T follicular helper cell (primary cell): ENCODE measurements at regions not wholly inside any gene's neighbourhood (a gene's known extent, or its start where the extent isn't known, plus 50 kb on each side); places are given as distances from the start of the nearest gene placed in this dataset.

Source experiments
- DNase-seq: peaks from one replicate; pipeline ENCODE4 v3.0.0-alpha.2; 2020; ENCODE audit warnings: low read depth

DNA sequence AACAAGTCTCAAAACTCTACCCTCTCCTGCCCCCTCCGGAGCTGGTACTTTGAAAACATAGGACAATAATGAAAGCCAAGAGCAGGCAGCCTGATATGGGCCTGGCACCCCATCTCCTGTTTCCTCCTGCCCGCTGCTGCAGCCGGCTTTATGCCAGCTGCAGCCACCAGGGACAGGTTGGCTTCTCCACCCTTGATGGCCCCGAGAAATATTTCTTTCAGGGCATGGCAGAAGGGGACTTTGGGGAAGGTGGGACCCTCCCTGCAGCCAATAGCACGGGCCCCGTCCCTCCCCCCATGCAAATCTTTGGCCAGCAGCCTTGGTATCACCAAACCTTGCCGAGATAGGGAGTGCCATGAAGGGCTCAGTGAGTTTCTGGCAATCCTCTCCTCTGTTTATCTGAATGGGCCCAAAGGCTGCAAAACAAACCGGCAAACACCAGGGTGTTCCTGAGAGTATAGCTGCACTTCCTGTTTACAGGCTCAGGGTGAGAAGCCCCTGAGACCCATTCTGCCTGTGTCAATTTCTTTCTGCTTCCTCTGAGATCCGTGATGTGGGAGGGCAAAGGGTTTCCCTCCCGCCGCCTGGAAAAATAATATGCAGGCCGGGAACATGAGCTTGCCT lies 73.4 kb upstream of the BOD1 start:
- DNase-seq: no peak

DNA sequence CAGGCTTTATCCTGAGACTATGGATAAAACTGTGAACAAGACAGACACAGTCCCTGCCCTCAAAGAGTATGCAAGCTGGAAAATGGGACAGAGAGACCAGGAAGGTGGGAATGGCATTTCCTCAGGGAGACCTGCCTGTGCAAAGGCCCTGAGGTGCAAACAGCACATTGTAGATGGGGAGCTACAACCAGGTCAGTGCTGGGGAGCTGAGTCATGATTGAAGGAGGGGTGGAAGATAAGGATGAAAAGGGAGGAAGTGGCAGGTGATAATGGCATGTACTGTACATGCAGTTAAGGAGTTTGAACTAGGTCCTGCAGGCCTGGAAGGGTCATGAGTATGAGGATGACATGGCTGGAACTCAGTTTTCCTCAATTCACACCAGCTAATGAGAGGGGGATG lies 75.5 kb upstream of the BOD1 start:
- no peak for DNase-seq

DNA sequence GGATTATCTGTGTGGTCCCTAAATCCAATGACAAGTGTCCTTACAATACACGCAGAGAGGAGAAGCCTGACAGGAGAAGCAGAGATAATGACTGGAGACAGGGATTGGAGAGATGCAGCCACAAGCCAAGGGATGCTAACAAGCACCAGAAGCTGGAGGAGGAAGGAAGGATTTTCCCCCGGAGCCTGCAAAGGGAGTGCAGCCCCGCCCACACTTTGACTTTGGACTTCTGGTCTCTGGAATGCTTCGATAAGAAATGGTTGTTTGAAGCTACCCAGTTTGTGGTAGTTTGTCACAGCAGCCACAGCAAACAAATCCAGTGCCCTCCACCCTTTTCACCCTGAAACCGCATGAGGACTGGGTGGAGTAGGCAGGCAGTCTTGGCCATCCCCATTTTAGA lies 77.2 kb upstream of the BOD1 start:
- no peak for DNase-seq

DNA sequence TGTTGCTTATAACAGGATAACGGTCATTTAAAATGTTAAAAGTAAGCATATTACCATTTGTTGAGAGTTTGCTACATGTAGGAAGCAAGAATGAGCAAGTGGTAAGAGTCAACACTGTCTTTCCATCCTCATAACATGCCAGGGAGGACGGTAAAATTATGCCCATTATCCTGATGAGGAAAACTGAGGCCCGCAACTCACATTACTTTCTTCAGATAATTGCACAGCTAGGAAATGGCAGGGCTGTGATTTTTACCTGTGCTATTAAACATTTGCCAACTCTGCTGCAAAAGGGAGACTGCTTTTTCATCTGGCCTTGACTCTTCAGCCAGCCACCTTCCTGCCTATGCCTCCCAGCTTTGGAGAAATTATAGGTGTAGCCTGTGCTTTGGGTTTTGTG lies 79.8 kb upstream of the BOD1 start:
- DNase-seq: no peak

DNA sequence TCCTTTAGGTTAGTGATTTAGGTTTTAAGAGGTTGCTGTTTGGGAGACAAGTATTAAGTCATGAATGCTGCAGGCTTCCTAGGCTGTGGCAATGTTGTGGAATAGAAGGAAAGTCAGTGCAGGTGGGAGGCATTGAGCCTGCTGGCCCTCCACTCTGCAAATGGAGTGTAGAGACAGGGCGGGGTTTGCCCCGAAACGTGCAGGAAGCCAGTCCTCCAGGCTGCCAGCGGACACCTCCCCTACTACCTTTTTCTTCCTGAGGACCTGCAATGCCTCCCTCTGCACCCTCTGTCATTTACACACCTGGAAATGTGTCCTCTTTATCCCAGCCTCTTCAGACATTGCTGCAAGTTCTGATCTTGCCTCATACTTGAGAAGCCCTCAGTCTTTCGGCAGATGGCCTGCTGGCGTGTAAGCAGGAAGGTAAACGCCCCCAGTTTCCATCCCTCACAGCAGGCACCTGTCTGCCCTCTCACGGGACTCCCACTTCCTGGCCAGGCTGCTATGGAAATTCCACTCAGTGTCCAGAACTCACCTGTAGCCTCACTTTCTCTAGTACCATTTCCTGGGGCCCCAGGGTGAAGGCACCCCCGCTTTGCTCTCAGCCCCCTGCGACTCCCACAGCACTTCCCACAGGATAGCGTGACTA lies 81.6 kb upstream of the BOD1 start:
- no peak for DNase-seq

DNA sequence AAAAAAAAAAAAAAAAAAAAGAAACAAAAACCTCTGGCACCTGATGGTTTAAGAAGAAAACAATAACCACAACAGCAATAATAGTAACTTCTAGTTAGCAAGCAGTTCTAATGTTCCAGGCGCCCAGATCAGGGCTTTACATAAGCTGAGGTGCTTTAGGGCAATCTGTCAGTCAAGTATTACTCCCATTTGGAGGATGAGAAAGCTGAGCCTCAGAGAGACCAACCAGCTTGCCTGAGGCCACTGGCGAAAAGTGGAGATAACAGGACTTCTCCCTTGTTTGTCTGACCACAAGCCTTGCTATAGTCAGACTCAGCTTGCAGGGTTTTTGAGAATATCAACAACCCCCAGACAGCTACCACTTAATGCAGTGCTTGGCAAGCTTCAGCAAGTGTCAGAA lies 83.5 kb upstream of the BOD1 start:
- no peak for DNase-seq

DNA sequence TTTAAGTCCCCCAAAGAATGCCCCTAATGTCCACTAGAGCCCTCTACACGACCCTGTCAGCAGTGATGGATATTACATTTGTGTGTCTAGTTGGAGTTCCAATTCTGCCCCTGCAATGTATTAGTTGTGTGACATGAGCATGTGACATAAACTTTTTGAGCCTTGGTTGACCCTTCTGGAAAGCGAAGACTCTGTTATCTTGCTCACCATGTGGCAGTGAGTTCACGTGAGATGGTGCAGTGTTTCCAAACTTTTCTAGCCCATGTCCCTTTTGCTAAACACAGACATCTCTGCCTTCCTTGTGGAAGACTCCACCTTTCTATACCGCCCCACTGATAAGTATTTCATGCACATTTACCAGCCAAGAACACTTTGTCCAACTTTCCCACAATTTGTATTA lies 87.0 kb upstream of the BOD1 start:
- no peak for DNase-seq

DNA sequence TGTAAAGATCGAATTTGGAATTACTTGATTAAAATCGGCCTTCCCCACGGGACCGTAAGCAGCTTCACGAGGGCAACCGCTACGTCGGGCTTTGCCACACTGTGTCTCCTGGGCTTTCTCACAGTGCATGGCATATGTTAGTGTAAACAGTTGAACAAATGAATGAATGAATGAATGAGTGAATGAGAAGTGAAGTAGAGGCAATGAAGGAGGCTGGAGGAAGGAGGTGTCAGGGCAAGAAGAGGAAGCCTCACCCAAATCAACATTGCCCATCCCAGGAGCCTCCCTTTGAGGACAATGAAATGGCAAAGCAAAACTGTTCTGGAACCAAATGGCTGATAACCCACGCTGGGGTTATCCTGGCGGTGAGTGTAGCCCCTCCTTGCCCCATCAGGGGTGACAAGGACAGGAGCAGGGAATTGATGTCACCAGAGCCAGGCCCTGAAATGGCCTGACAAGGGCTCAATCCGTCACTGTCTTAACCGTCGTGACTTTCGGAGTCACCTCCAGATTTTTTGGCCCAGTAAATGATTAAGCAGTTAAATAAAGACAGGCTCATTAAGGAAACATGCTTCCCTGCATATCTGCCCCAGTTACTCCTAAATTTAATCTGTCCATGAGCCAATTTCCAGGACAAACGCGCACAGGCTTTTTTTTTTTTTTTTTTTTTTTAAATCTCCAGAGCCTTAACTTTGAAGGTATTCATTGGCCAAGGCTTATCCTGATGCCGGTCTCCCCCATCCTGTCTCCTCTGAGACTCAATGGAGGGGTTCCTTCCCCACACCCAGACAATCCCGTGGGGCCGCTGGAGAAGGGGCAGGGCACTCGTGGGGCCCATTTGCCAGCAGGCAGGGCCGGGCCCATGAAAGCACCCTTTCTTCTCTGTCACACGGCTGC lies 88.4 kb upstream of the BOD1 start:
- DNase-seq: no peak

DNA sequence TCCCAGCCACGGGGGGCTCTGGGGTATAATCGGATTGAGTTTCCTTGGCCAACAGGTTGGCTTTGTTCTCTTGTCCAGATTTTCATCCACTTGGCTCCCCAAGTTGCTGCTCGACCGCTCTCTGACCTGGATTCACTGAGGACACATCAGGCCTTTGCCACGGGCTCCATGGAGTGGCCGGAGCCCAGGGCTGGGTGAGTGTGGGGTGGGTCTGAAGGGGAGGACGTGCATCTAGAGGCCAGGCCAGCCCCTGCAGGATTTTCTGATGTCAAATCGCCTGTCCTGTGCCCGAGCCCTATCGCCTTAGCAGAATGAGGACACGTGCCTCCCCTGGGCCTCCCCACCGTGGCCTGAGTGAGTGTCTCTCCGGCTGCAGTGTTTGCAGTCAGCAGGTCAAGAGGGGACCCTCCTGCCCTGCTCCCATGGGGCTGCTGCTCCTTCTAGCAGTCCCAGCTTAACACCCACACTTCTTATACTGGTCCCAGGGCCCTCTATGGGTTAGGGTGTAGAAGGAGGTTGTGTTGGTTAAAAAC lies 89.1 kb upstream of the BOD1 start:
- no peak for DNase-seq

DNA sequence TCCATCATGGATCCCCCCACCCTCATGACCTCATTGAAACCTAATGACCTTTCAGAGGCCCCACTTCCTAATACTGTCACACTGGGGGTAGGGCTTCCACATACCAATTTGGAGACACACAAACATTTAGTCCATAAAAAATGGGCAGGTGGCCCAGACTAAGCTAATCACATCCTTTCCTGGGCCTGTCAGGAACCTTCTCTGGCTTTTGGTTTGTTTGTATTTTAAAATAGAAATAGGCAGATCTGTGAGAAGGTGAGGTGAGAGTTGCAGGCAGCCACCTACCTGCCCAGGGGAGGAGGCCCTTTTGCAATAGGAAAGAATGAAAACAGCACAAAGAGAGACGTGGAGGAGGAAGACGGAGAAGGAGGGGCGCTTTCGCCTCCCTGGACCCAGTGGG lies 90.2 kb upstream of the BOD1 start:
- DNase-seq: no peak

DNA sequence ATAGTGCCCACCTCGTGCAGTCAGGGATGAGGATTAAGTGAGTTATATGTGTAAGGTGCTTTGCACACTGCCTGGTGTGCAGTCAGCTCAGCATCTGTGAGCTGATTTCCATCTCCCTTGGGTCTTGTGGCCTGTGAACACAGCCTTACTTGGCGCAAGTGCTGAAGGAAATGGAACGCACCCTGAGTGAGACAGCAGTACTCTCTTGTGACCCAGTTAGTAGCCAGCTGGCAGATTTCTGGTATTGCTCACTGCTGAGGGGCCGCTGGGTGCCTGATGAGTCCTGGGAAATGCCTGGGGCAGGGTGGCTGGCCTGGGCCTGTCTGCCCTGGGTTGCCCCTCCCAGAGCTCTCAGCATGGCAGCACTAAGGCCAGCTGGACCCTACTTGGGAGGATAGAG lies 90.9 kb upstream of the BOD1 start:
- DNase-seq: no peak

DNA sequence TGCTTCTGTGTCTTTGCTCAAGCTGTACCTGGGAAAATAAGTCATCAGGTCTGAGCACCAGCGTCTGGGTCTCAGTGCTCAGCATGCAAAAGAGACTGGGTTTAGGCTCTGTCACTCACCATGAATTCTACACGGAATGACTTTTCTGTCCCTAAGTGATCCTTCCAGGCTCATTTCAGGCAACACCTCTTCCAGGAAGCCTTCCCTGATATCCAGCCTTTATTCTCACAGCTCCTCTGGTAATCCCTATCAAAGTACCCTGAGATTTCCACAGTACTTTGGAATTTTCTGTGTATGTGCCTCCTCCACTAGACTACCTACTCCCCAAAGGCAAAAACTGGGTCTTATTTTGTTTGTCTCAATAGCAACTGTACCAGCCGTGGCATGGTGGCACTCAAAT lies 92.7 kb upstream of the BOD1 start:
- no peak for DNase-seq

DNA sequence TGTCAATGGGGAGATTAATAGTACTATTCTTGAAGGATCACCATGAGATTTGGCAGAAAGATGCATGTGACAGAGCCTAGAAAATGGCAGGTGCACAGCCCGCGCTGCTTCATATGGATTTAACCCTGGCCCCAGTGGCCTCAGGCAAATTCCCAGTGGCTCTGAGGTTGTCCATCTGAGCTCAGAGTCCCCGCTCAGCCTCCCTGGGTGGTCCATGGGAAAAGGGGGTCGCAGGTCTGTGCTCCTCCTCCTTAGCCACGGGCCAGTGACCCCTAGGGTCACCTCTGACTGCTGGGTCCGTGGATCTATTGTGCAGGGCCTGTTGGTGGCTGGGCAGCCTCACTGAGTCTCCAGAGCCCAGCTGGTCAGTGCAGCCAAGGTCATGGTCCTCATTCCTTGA lies 93.3 kb upstream of the BOD1 start:
- no peak for DNase-seq

DNA sequence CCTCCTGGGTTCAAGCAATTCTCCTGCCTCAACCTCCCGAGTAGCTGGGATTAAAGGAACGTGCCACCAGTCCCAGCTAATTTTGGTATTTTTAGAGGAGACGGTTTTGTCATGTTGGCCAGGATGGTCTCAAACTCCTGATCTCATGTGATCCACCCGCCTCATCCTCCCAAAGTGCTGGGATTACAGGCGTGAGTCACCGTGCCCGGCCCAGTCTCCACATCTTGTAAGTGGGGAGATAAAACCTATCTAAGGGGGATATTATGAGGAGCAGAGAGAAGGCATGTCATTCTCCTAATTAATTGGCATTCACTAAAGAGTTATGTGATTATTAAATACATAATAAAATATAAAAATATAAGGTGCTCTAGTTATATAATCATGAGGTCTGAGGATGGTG lies 94.1 kb upstream of the BOD1 start:
- no peak for DNase-seq

DNA sequence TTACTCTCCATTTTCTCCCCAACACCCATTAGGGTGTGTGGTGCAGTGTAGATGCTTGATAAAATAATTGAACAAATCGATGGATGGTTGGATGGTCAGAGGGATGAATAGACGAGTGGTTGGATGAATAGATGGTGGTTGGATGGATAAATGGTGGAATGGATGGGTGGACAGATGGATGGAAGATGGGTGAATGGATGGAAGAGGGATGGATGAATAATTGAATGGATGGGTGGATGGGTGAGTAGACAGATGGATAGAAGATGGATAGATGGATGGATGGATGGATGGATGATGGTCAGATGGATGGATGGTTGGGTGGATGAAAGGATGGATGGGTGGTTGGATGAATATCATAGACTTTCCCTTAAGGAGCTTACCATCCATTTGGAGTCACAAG lies 95.0 kb upstream of the BOD1 start:
- no peak for DNase-seq

DNA sequence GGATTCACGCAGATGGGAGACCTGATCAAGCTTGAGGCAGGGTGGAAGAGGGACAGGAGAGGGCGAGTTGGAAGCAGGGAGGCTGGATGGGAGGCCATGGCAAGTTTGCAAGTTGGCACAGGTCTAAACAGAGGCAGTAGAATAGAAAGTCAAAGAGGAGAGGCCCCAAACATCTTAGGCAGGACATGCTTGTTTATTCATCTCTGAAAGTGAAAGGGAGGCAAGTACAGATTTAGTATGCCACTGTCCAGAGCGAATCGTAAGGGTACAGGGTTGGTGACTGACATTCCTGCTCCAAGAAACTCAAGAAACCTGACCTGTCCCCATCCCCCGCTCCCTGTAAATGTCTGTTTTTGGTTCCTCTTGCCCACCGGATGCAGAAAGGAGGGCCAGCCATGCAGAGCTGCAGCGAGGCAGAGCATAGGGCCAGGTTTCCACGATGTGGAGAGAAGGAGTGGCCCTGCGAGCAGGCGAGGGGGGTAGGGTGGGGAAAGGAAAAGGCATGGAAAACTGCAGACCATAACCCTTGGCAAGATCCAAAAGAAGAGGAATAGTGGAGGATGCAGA lies 96.2 kb upstream of the BOD1 start:
- DNase-seq: no peak

DNA sequence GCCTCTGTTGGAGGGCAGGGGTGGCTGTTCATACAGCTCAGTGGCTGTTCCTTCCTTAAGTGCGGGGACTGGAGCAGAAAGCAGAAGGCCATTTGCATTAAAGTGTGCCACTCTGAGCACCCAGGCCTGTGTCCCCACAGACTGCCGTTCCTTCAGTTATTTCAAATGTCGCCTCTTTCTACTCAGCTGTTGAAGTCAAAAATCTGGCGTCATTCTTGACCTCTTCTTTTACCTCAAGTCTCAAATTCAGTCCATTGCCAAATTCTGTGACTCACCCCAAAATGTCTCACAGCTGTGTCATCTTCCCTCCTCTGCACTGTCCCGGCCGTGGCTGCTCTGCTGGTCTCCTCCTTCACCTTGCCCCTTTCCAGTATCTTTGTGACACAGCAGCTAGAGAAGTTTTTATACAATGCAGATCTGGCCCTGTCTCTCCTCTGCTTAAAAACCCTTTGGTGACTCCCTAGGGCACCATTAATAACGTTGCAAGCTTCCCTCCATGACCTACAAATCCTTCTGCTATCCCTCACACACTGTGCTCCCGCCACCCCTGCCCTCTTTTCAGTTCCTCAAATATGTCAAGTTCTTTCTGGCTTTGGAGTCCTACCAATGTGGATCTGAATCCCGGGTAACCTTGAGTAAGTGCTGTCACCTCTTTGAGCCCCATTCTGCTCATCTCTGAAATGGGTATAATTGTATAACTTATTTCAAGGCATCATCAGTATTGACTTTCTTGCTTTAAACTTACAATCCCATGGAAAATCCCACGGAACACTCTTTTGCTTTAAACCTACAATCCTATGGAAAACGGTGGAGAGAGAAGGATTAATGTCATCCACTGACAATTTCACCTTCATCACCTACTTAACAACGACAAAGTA lies 98.3 kb upstream of the BOD1 start:
- no peak for DNase-seq

DNA sequence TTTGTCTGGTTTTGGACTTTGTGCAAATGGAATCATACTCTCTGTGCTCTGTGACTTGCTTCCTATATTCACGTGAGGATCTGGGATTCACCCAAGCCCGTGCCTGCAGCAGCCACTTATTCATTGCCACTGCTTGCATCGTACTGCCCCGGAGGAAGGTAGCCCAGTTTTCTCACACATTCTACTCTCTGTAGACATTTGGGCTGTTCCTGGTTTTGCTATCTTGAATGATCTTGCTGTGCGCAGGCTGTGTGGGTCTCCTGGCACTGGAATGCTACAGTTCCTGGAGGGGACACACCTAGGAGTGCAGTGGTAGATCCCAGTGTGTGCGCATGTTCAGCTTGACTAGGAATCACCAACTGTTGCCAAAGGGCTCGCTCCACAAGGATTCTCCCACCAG lies 99.2 kb upstream of the BOD1 start:
- DNase-seq: no peak

DNA sequence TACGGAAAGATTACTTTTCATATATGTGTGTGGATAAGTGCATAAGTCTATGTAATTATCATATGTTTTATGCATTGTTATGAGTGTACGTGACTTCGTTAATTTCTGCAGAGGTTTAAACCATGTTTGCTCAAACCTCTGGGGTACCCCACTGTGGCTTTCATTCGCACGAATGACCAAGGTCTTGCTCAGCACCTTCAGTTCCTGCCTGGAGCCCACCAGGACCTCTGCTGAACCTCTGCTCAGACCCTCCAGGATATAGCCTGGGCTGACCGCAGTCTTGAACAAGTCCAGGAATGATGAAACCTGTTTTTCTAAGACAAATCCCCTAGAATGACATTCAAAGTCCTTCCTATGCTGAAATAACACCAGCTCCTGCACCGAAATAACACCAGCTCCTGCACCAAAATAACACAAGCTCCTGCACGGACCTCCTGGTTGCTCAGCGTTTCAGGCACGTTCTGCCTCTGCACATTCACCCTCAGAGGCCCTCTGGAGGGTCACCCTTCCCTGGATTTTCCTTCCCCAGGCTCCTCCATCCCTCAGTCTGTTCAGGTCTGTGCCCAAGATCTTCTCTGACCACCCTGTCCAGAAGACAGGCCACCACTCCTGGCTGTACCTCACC lies 99.7 kb upstream of the BOD1 start:
- DNase-seq: no peak

DNA sequence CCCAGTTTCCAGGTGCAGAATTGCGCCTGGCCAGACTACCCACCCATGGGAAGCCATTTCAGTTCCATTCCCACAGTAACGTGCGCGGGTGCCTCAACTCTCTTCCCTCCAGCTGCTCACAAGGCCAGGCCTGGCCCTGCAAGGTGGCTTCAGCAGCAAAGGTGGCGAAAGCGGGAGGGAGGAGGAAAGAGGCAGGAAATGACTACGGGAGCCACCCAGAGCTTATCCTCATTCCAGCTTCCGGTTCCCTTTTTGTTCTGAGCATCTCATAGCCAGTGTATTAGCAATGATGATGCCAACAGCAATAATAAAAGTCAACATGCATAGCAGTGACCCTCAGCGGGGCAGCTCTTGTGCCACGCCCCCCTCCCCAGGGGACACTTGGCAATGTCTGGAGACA lies 101.5 kb upstream of the BOD1 start:
- no peak for DNase-seq

DNA sequence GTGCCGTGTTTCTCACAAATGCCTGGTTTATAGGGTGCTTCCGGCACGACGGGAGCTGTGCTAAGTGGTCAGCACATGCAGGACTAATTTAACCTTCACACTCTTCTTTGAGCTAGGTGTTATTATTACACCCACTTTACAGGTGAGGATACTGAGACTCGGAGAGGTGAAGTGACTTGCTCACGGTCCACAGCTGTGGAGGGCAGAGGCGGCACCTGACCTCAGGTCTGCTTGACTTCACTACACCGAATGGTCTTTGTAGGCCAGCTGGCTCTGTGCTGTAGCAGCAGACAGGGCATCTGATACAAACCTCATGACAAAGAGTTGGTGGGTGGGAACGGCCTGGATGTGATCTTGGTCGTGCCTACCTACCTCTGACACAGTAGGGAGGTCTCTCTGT lies 102.0 kb upstream of the BOD1 start:
- DNase-seq: no peak
